CMK (cell line): ENCODE measurements at regions not wholly inside any gene's neighbourhood (a gene's known extent, or its start where the extent isn't known, plus 50 kb on each side); places are given as distances from the start of the nearest gene placed in this dataset.
"Not testable (repeated sequence)": the region's sequence is repeated elsewhere in the genome, so short reads cannot be mapped to it uniquely, and the experiment has no call there.

Source experiments
- DNase-seq: peaks from one replicate; pipeline ENCODE4 v3.0.0-alpha.2; 2010; ENCODE audit warnings: low read depth

GRCh38 chr6:114648847-114649246 lies 306.0 kb upstream of the HS3ST5 start:
- no peak for DNase-seq

GRCh38 chr6:114638341-114638740 lies 295.5 kb upstream of the HS3ST5 start:
- DNase-seq = no peak

- DNase-seq = no peak
Observed at GRCh38 chr6:114634016-114634415, 291.2 kb upstream of the HS3ST5 start.

- not testable (repeated sequence) for DNase-seq
Observed at GRCh38 chr6:114626226-114626625, 283.4 kb upstream of the HS3ST5 start.

- DNase-seq = no peak
Observed at GRCh38 chr6:114619621-114620200, 276.9 kb upstream of the HS3ST5 start.

- no peak for DNase-seq
Observed at GRCh38 chr6:114611696-114612095, 268.9 kb upstream of the HS3ST5 start.

GRCh38 chr6:114608091-114608490 lies 265.3 kb upstream of the HS3ST5 start:
- DNase-seq = no peak

- no peak for DNase-seq
Observed at GRCh38 chr6:114605656-114606055, 262.8 kb upstream of the HS3ST5 start.

GRCh38 chr6:114600381-114600780 lies 257.6 kb upstream of the HS3ST5 start:
- no peak for DNase-seq

GRCh38 chr6:114595591-114595990 lies 252.8 kb upstream of the HS3ST5 start:
- DNase-seq = no peak

- DNase-seq = no peak
Observed at GRCh38 chr6:114595186-114595585, 252.4 kb upstream of the HS3ST5 start.

GRCh38 chr6:114592506-114592905 lies 249.7 kb upstream of the HS3ST5 start:
- DNase-seq = no peak

GRCh38 chr6:114588726-114589125 lies 245.9 kb upstream of the HS3ST5 start:
- DNase-seq = no peak

- DNase-seq = no peak
Observed at GRCh38 chr6:114586298-114586697, 243.5 kb upstream of the HS3ST5 start.

GRCh38 chr6:114581293-114581692 lies 238.5 kb upstream of the HS3ST5 start:
- DNase-seq = no peak

GRCh38 chr6:114580882-114581281 lies 238.1 kb upstream of the HS3ST5 start:
- no peak for DNase-seq

GRCh38 chr6:114579486-114579885 lies 236.7 kb upstream of the HS3ST5 start:
- DNase-seq = no peak

GRCh38 chr6:114577109-114577508 lies 234.3 kb upstream of the HS3ST5 start:
- DNase-seq = no peak

- no peak for DNase-seq
Observed at GRCh38 chr6:114576330-114576729, 233.5 kb upstream of the HS3ST5 start.

- no peak for DNase-seq
Observed at GRCh38 chr6:114569669-114570068, 226.8 kb upstream of the HS3ST5 start.

GRCh38 chr6:114564302-114564933 lies 221.6 kb upstream of the HS3ST5 start:
- no peak for DNase-seq

- DNase-seq = no peak
Observed at GRCh38 chr6:114559419-114559818, 216.6 kb upstream of the HS3ST5 start.

GRCh38 chr6:114558153-114558552 lies 215.3 kb upstream of the HS3ST5 start:
- no peak for DNase-seq

- no peak for DNase-seq
Observed at GRCh38 chr6:114556846-114557488, 214.1 kb upstream of the HS3ST5 start.
